GM23248 (cell line): ENCODE measurements at regions not wholly inside any gene's neighbourhood (a gene's known extent, or its start where the extent isn't known, plus 50 kb on each side); places are given as distances from the start of the nearest gene placed in this dataset.
"Not testable (repeated sequence)": the region's sequence is repeated elsewhere in the genome, so short reads cannot be mapped to it uniquely, and the experiment has no call there.

Source experiments
- DNase-seq: peaks from one replicate; pipeline ENCODE4 v3.0.0-alpha.2; 2015
- H2AFZ ChIP-seq: fragments of 200-600 bp; sonication (generic); 2 replicates; pipeline ENCODE4 v1.6.1; 2016; ENCODE audit warnings: antibody characterized with exemption
- H3F3A ChIP-seq: fragments of 200-600 bp; sonication (generic); 2 replicates; pipeline ENCODE4 v1.6.1; 2016; ENCODE audit warnings: mild to moderate bottlenecking, antibody characterized with exemption, mixed run types; ENCODE audit not compliant: insufficient read depth
- H3K27ac ChIP-seq: fragments of 200-600 bp; sonication (generic); 2 replicates; pipeline ENCODE4 v1.5.1; 2016; ENCODE audit warnings: mild to moderate bottlenecking
- H3K27me3 ChIP-seq: fragments of 200-600 bp; sonication (generic); replicated peaks from 2 replicates; pipeline ENCODE4 v1.6.1; 2016; ENCODE audit warnings: mild to moderate bottlenecking; ENCODE audit not compliant: insufficient read depth
- H3K36me3 ChIP-seq: fragments of 200-600 bp; sonication (generic); 2 replicates; pipeline ENCODE4 v1.6.1; 2016; ENCODE audit warnings: low read depth, mild to moderate bottlenecking
- H3K4me1 ChIP-seq: fragments of 200-600 bp; sonication (generic); 2 replicates; pipeline ENCODE4 v1.6.1; 2016; ENCODE audit warnings: mild to moderate bottlenecking; ENCODE audit not compliant: insufficient read depth
- H3K4me2 ChIP-seq: fragments of 200-600 bp; sonication (generic); one replicate; pipeline ENCODE4 v1.6.1; 2016; ENCODE audit warnings: mild to moderate bottlenecking; ENCODE audit not compliant: unreplicated experiment
- H3K4me3 ChIP-seq: fragments of 200-600 bp; sonication (generic); 2 replicates; pipeline ENCODE4 v1.5.1; 2016; ENCODE audit warnings: mild to moderate bottlenecking
- H3K79me2 ChIP-seq: fragments of 200-600 bp; sonication (generic); 2 replicates; pipeline ENCODE4 v1.6.1; 2016; ENCODE audit warnings: mild to moderate bottlenecking; ENCODE audit not compliant: insufficient read depth
- H3K9ac ChIP-seq: fragments of 200-600 bp; sonication (generic); 2 replicates; pipeline ENCODE4 v1.6.1; 2016; ENCODE audit warnings: mild to moderate bottlenecking
- H3K9me2 ChIP-seq: fragments of 200-600 bp; sonication (generic); 2 replicates; pipeline ENCODE4 v1.6.1; 2016; ENCODE audit warnings: mixed run types, mild to moderate bottlenecking, moderate library complexity; ENCODE audit not compliant: insufficient read depth
- H3K9me3 ChIP-seq: fragments of 200-600 bp; sonication (generic); one replicate; pipeline ENCODE4 v1.6.1; 2017; ENCODE audit warnings: low read depth
- H4K20me1 ChIP-seq: fragments of 200-600 bp; sonication (generic); 2 replicates; pipeline ENCODE4 v1.6.0; 2016; ENCODE audit not compliant: insufficient read depth
- EZH2 ChIP-seq: fragments of 200-600 bp; sonication (generic); IDR thresholded peaks from 2 replicates; pipeline ENCODE4 v1.6.1; 2018; ENCODE audit warnings: antibody characterized with exemption, mild to moderate bottlenecking; ENCODE audit not compliant: insufficient read depth, poor library complexity, severe bottlenecking
- EZH2phosphoT487 ChIP-seq: fragments of 200-600 bp; sonication (generic); IDR thresholded peaks from 2 replicates; pipeline ENCODE4 v1.6.1; 2018; ENCODE audit warnings: antibody characterized with exemption, moderate library complexity, mild to moderate bottlenecking, low read depth; ENCODE audit not compliant: insufficient read depth
- WGBS, 2 experiments: methylation state at CpG; one replicate each; pipeline ENCODE4 v1.1.6; 2015 to 2017; ENCODE audit warnings: low lambda C conversion rate in 2 of 2, low coverage in 1 of 2; ENCODE audit errors: missing lambda C conversion rate in 2 of 2; 5-methylcytosine and 5-hydroxymethylcytosine counted together
- in situ Hi-C: fragments of 300-500 bp; cut with MboI; formaldehyde crosslinking; loops from 2 replicates; pipeline ENCODE4 v1.15.0; 2020

GRCh38 chrX:87006561-87006960 lies 511.0 kb upstream of the KLHL4 start:
- Histone ChIP-seq H3K4me3 (no peak overlapping the region), H3K9me2 (no peaks in the 10 kb centered on the region), H3K79me2 (no peaks in the 10 kb centered on the region), H3F3A (no peaks in the 10 kb centered on the region), H3K36me3 (no peaks in the 10 kb centered on the region), H3K4me1 (no peaks in the 10 kb centered on the region), H3K27ac (no peak overlapping the region), H3K9me3 (no peaks in the 10 kb centered on the region), H4K20me1 (no peaks in the 10 kb centered on the region), H3K4me2 (no peak overlapping the region), H3K9ac (no peak overlapping the region), H2AFZ (no peak overlapping the region), H3K27me3 (no peaks in the 10 kb centered on the region)
- in situ Hi-C loops, result no loop called here
- DNase-seq, result no peak
- no peak for TF ChIP-seq EZH2phosphoT487
- TF ChIP-seq EZH2, result no peak

- TF ChIP-seq EZH2phosphoT487 (no peak), EZH2 (no peak)
- no peak overlapping the region for H3K4me3 ChIP-seq
- H3K9me3 ChIP-seq, result no peaks in the 10 kb centered on the region
- no peak overlapping the region for H2AFZ ChIP-seq
- in situ Hi-C loops, result no loop called here
- no peaks in the 10 kb centered on the region for H3K27me3 ChIP-seq
- WGBS, 2 experiments, result 0 to 7% methylated on average over 1 to 2 of the region's 2 CpGs
- no peaks in the 10 kb centered on the region for H4K20me1 ChIP-seq
- no peaks in the 10 kb centered on the region for H3F3A ChIP-seq
- no peaks in the 10 kb centered on the region for H3K79me2 ChIP-seq
- no peaks in the 10 kb centered on the region for H3K4me1 ChIP-seq
- H3K9ac ChIP-seq, result no peak overlapping the region
- no peaks in the 10 kb centered on the region for H3K9me2 ChIP-seq
- no peak for DNase-seq
- no peak overlapping the region for H3K4me2 ChIP-seq
- H3K36me3 ChIP-seq, result no peaks in the 10 kb centered on the region
- H3K27ac ChIP-seq, result no peak overlapping the region
Measured at GRCh38 chrX:87017210-87017609, 500.4 kb upstream of the KLHL4 start.

- H3K9ac ChIP-seq, H2AFZ ChIP-seq, H3K27me3 ChIP-seq, H3F3A ChIP-seq, DNase-seq, H3K36me3 ChIP-seq, H3K9me2 ChIP-seq, H3K4me2 ChIP-seq, H3K9me3 ChIP-seq, H3K27ac ChIP-seq, H3K4me1 ChIP-seq, H3K4me3 ChIP-seq, H4K20me1 ChIP-seq, H3K79me2 ChIP-seq, in situ Hi-C loops: not testable (repeated sequence)
- WGBS, 2 experiments, result 27 to 34% methylated on average over 7 to 11 of the region's 25 CpGs
Measured at GRCh38 chrX:87033115-87033514, 484.5 kb upstream of the KLHL4 start.

GRCh38 chrX:87045352-87045751 lies 472.2 kb upstream of the KLHL4 start:
- Histone ChIP-seq H3K36me3 (no peaks in the 10 kb centered on the region), H3K9ac (no peak overlapping the region), H3K9me2 (no peaks in the 10 kb centered on the region), H3K4me2 (no peak overlapping the region), H3K4me1 (no peaks in the 10 kb centered on the region), H3F3A (no peaks in the 10 kb centered on the region), H3K9me3 (no peaks in the 10 kb centered on the region), H2AFZ (no peak overlapping the region), H4K20me1 (no peaks in the 10 kb centered on the region), H3K27ac (no peak overlapping the region), H3K79me2 (no peaks in the 10 kb centered on the region), H3K4me3 (no peak overlapping the region), H3K27me3 (no peaks in the 10 kb centered on the region)
- TF ChIP-seq EZH2phosphoT487 (no peak), EZH2 (no peak)
- 16 to 24% methylated on average over 4 of the region's 4 CpGs for WGBS, 2 experiments
- DNase-seq, result no peak
- in situ Hi-C loops, result no loop called here

- 14 to 17% methylated on average over 3 of the region's 3 CpGs for WGBS, 2 experiments
- no peak overlapping the region for H3K4me2 ChIP-seq
- in situ Hi-C loops, result no loop called here
- no peak for TF ChIP-seq EZH2
- no peak for TF ChIP-seq EZH2phosphoT487
- no peak overlapping the region for H2AFZ ChIP-seq
- H3K9me3 ChIP-seq, result no peaks in the 10 kb centered on the region
- no peak overlapping the region for H3K27ac ChIP-seq
- no peak overlapping the region for H3K4me3 ChIP-seq
- no peaks in the 10 kb centered on the region for H3K36me3 ChIP-seq
- no peaks in the 10 kb centered on the region for H3K4me1 ChIP-seq
- H3K27me3 ChIP-seq, result no peaks in the 10 kb centered on the region
- no peaks in the 10 kb centered on the region for H3F3A ChIP-seq
- H4K20me1 ChIP-seq, result no peaks in the 10 kb centered on the region
- no peaks in the 10 kb centered on the region for H3K9me2 ChIP-seq
- H3K9ac ChIP-seq, result no peak overlapping the region
- H3K79me2 ChIP-seq, result no peaks in the 10 kb centered on the region
- no peak for DNase-seq
Measured at GRCh38 chrX:87049567-87049966, 468.0 kb upstream of the KLHL4 start.
